ENCODE measurements at regions not wholly inside any gene's neighbourhood (a gene's known extent, or its start where the extent isn't known, plus 50 kb on each side); places are given as distances from the start of the nearest gene placed in this dataset.

DNA sequence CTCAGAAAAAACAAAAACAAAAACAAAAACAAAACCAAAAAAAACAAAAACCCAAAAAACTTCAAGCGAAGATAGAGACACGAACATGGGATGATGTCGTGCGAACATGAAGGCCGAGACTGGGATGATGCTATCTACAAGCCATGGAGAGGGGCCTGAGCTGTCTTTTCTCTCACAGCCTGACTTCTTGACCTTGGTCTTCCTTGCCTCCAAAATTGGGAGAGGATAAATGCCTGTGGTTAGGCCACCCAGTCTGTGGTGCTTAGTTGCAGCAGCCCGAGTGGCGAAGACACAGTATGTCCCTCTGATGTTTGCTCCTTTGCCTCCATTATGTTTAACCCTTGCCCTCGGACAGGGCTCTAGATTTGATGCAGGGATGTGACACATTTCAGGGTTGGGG, 130.4 kb upstream of the BASP1 start:
- H3K4me1 Mint-ChIP-seq = no peaks in the 10 kb centered on the region
- peaks cover 4% of the 10 kb centered on the region for H3K27me3 Mint-ChIP-seq (ENCODE audit: low read depth)
- TF ChIP-seq, protein P1, sequence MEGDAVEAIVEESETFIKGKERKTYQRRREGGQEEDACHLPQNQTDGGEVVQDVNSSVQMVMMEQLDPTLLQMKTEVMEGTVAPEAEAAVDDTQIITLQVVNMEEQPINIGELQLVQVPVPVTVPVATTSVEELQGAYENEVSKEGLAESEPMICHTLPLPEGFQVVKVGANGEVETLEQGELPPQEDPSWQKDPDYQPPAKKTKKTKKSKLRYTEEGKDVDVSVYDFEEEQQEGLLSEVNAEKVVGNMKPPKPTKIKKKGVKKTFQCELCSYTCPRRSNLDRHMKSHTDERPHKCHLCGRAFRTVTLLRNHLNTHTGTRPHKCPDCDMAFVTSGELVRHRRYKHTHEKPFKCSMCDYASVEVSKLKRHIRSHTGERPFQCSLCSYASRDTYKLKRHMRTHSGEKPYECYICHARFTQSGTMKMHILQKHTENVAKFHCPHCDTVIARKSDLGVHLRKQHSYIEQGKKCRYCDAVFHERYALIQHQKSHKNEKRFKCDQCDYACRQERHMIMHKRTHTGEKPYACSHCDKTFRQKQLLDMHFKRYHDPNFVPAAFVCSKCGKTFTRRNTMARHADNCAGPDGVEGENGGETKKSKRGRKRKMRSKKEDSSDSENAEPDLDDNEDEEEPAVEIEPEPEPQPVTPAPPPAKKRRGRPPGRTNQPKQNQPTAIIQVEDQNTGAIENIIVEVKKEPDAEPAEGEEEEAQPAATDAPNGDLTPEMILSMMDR (IDR thresholded peaks at IDR 0.05; ENCODE audit: unreplicated experiment in 3 of 3) = no peak
- H3K4me3 Mint-ChIP-seq = no peak overlapping the region
- no peak overlapping the region for H3K27ac Mint-ChIP-seq
- H3K36me3 Mint-ChIP-seq (ENCODE audit: low read depth) = no peaks in the 10 kb centered on the region
- H3K9me3 Mint-ChIP-seq = no peaks in the 10 kb centered on the region

DNA sequence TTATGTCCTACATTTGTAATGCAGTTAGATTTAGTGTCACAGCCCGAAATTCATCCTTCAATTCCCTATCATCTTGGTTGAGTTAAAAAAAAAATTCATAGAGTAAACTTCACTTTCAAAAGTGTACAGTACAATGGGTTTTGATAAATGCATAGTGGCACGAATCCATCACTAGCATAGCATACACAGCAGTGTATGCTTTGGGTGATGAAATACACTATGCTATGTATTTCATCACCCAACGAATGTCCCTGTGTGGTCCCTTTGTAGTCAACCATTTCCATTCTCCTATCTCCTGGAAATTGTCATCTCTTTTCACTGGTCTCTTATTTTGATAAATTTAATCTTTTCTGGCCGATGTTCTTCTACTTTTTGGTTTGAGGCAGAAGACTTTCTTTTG, 129.4 kb upstream of the BASP1 start:
- Mint-ChIP-seq H3K36me3 (ENCODE audit: low read depth) (no peaks in the 10 kb centered on the region), H3K4me1 (peaks cover 6% of the 10 kb centered on the region), H3K9me3 (no peaks in the 10 kb centered on the region), H3K27me3 (ENCODE audit: low read depth) (peaks cover 4% of the 10 kb centered on the region), H3K4me3 (no peak overlapping the region), H3K27ac (no peak overlapping the region)
- TF ChIP-seq, protein P1 (IDR thresholded peaks at IDR 0.05; ENCODE audit: unreplicated experiment in 3 of 3) = no peak

DNA sequence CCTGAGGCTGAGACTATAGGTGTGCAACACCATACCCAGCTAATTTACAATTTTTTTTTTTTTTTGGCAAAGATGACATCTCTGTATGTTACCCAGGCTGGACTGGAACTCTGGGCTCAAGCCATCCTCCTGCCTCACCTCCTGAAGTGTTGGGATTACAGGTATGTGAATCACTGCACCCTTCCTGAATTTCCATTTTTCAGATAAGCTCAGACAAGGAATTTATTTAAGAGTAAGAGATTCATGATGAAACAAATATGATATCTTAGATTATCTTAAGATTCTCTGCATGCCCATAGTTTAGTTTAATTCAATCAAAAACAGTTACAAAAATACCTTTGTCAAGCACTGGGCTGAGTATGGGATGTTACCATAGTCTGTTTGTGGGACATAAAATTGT, 128.4 kb upstream of the BASP1 start:
- TF ChIP-seq, protein P1 (IDR thresholded peaks at IDR 0.05; ENCODE audit: unreplicated experiment in 3 of 3) = no peak
- H3K4me3 Mint-ChIP-seq = no peak overlapping the region
- no peaks in the 10 kb centered on the region for H3K36me3 Mint-ChIP-seq (ENCODE audit: low read depth)

DNA sequence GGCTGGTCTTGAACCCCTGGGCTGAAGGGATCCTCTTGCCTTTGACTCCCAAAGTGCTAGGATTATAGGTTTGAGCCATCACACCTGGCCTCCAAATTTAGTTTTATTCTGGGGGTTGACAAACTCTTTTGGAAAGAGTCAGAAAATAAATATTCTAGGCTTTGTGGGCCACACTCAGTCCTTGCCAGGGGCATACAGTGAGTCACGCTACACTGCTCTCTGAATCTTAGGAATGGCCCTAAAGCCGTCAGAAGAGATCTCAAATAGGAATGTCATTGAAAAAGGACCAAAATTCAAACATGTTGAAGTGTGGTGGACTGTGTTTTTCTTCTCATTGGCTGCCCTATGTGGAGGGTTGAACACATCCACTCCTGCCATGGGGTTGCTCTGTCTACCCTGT, 127.7 kb upstream of the BASP1 start:
- Mint-ChIP-seq H3K27ac (no peak overlapping the region), H3K27me3 (ENCODE audit: low read depth) (peaks cover 4% of the 10 kb centered on the region), H3K9me3 (no peaks in the 10 kb centered on the region), H3K4me3 (no peak overlapping the region), H3K4me1 (peaks cover 7% of the 10 kb centered on the region), H3K36me3 (ENCODE audit: low read depth) (no peaks in the 10 kb centered on the region)
- TF ChIP-seq, protein P1 (IDR thresholded peaks at IDR 0.05; ENCODE audit: unreplicated experiment in 3 of 3) = no peak

More for the DNA sequence above, 128.4 kb upstream of the BASP1 start:
- Mint-ChIP-seq H3K4me1 (peaks cover 6% of the 10 kb centered on the region), H3K27me3 (ENCODE audit: low read depth) (peaks cover 4% of the 10 kb centered on the region), H3K27ac (no peak overlapping the region), H3K9me3 (no peaks in the 10 kb centered on the region)

DNA sequence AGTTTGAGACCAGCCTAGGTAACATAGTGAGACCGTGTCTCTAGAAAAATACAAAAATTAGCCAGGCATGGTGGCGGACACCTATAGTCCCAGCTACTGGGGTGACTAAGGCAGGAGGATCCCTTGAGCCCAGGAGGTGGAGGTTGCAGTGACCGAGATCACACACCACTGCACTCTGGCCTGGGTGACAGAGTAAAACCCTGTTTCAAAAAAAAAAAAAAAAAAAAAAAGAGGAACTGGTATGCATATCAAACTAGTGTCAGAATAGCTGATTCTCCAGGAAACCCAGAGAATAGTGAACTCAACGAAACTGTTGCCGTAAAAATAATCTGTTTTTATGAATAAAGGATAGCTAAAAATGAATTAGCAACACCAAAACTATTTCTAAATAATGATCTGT, 126.6 kb upstream of the BASP1 start:
- Mint-ChIP-seq H3K27me3 (ENCODE audit: low read depth) (peaks cover 4% of the 10 kb centered on the region), H3K4me1 (peaks cover 15% of the 10 kb centered on the region), H3K9me3 (no peaks in the 10 kb centered on the region), H3K4me3 (no peak overlapping the region), H3K27ac (no peak overlapping the region), H3K36me3 (ENCODE audit: low read depth) (no peaks in the 10 kb centered on the region)
- TF ChIP-seq, protein P1 (IDR thresholded peaks at IDR 0.05; ENCODE audit: unreplicated experiment in 3 of 3) = no peak

DNA sequence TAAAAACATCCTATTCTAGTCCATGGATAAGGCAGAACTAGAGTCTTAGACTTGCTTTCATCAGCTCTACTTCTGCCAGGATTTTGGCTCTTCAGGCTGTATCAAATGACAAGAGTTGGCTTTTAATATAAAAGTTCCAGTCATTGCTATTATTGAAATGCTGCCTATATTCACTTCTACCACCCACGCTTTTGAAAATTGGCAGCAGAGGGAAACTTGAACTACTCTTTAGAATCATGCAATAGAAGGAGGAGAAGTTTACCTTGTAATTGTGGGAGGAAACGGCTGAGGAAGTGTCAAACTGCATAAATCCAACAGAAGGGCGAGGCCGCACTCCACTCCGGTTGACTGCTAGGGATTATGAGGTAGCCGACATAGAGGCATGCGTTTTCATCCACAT, 122.6 kb upstream of the BASP1 start:
- peaks cover 7% of the 10 kb centered on the region for H3K27me3 Mint-ChIP-seq (ENCODE audit: low read depth)
- no peaks in the 10 kb centered on the region for H3K9me3 Mint-ChIP-seq
- peak overlapping the region; percentile 5 to 62 (median 47) for H3K27ac Mint-ChIP-seq

More for the DNA sequence above, 122.6 kb upstream of the BASP1 start:
- peaks cover 30% of the 10 kb centered on the region for H3K4me1 Mint-ChIP-seq
- no peaks in the 10 kb centered on the region for H3K36me3 Mint-ChIP-seq (ENCODE audit: low read depth)
- H3K4me3 Mint-ChIP-seq = peak overlapping the region in 1 of 3 experiments; percentile 16
- TF ChIP-seq, protein P1 (IDR thresholded peaks at IDR 0.05; ENCODE audit: unreplicated experiment in 3 of 3) = no peak

Measured in nephron (organoid).